NB4 (cell line): ENCODE measurements at regions not wholly inside any gene's neighbourhood (a gene's known extent, or its start where the extent isn't known, plus 50 kb on each side); places are given as distances from the start of the nearest gene placed in this dataset.

Source experiments
- POLR2A ChIP-seq: IDR thresholded peaks from 2 replicates; pipeline ENCODE4 v1.6.1; 2011; ENCODE audit warnings: mild to moderate bottlenecking; ENCODE audit not compliant: insufficient read length; ENCODE audit errors: extremely low read depth
- TF ChIP-seq, protein P1 (sequence below): IDR thresholded peaks from one replicate; pipeline ENCODE4 v1.5.1; 2012; ENCODE audit warnings: low read depth, low read length

DNA sequence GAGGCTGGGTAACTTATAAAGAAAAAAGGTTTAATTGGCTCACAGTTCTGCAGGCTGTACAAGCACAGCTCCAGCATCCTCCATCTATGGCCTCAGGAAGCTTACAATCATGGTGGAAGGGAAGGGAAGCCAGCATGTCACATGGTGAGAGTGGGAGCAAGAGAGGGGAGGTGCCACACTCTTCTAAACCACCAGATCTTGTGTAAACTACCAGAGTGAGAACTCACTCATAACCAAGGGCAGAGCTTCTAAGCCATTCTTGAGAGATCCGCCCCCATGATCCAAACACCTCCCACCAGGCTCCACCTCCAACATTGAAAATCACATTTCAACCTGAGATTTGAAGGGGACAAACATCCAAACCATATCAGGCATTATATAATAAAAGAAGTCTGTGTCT, 121.6 kb upstream of the CDC42EP3 start:
- TF ChIP-seq, protein P1, sequence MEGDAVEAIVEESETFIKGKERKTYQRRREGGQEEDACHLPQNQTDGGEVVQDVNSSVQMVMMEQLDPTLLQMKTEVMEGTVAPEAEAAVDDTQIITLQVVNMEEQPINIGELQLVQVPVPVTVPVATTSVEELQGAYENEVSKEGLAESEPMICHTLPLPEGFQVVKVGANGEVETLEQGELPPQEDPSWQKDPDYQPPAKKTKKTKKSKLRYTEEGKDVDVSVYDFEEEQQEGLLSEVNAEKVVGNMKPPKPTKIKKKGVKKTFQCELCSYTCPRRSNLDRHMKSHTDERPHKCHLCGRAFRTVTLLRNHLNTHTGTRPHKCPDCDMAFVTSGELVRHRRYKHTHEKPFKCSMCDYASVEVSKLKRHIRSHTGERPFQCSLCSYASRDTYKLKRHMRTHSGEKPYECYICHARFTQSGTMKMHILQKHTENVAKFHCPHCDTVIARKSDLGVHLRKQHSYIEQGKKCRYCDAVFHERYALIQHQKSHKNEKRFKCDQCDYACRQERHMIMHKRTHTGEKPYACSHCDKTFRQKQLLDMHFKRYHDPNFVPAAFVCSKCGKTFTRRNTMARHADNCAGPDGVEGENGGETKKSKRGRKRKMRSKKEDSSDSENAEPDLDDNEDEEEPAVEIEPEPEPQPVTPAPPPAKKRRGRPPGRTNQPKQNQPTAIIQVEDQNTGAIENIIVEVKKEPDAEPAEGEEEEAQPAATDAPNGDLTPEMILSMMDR: no peak
- no peak for TF ChIP-seq POLR2A
